ENCODE measurements at regions not wholly inside any gene's neighbourhood (a gene's known extent, or its start where the extent isn't known, plus 50 kb on each side); places are given as distances from the start of the nearest gene placed in this dataset.

DNA sequence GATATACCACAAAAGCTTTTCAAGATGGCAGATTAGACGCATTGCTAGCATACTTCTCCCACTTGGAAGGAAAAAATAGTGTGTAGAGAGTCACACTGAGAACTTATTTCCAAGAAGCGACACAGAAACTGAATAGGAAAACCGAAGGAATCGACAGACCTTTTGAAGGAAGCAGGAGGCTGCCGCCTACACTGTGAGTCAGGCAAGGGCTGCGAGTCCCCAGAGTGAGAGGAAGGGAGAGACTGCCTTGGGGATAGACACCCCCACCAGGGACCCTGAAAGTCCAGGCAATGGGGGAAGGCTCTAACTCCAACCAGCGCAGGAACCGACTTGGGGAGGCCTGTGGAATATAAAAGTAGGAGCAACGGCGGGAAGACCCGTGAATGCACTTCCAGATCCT lies 53.7 kb upstream of the SIRPG start (continued):
- TF ChIP-seq, protein P1, sequence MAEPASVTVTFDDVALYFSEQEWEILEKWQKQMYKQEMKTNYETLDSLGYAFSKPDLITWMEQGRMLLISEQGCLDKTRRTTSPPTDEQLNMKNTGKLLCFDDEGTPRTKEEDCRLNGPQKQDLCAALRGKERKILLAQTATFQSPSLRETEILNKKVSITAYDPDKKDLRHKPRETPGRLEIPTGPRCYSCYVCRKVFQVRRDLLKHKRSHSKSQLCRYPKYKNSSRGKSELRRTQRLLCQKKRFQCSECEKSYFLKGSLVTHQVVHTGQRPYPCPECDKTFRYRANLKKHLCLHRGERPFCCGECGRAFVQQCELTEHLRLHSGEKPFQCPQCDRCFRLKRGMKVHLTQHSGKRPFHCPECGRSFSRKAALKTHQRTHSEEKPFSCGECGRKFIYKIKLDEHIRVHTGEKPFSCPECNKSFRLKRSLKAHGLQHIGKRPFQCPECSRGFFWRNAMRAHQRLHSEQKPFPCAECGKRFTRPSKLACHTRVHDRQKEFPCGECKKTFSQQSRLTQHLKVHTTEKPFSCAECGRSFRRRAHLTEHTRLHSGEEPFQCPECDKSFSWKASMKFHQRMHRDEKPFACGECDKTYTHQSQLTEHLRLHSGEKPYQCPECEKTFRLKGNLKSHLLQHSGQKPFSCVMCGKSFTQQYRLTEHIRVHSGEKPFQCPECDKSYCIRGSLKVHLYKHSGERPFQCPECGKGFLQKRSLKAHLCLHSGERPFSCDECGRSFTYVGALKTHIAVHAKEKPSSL (CRISPR knock-in tag; conservative IDR thresholded peaks at IDR 0.05): no peak
- no peak for TF ChIP-seq ZNF263 (CRISPR knock-in tag; IDR thresholded peaks at IDR 0.05; ENCODE audit: low read depth)

DNA sequence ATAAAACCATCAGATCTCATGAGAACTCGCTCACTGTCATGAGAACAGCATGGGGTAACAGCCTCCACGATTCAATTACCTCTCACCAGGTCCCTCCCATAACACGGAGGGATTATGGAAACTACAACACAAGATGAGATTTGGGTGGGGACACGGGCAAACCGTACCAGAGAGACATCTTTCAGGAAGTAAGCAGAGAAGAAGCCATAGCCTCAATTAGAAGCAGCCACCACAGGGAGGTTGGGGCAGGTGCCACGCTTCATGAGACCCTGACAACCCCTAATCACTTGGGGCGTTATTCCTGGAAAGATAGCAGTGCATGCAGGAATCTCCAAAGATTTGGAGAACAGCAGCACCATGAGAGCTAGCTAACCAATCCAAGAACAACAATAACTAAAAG lies 52.9 kb upstream of the SIRPG start:
- DNase-seq (ENCODE audit: low spot score) (no peak), ATAC-seq (no peak)
- no peak for TF ChIP-seq ZNF121 (CRISPR knock-in tag; IDR thresholded peaks at IDR 0.05)
- TF ChIP-seq, protein P2, sequence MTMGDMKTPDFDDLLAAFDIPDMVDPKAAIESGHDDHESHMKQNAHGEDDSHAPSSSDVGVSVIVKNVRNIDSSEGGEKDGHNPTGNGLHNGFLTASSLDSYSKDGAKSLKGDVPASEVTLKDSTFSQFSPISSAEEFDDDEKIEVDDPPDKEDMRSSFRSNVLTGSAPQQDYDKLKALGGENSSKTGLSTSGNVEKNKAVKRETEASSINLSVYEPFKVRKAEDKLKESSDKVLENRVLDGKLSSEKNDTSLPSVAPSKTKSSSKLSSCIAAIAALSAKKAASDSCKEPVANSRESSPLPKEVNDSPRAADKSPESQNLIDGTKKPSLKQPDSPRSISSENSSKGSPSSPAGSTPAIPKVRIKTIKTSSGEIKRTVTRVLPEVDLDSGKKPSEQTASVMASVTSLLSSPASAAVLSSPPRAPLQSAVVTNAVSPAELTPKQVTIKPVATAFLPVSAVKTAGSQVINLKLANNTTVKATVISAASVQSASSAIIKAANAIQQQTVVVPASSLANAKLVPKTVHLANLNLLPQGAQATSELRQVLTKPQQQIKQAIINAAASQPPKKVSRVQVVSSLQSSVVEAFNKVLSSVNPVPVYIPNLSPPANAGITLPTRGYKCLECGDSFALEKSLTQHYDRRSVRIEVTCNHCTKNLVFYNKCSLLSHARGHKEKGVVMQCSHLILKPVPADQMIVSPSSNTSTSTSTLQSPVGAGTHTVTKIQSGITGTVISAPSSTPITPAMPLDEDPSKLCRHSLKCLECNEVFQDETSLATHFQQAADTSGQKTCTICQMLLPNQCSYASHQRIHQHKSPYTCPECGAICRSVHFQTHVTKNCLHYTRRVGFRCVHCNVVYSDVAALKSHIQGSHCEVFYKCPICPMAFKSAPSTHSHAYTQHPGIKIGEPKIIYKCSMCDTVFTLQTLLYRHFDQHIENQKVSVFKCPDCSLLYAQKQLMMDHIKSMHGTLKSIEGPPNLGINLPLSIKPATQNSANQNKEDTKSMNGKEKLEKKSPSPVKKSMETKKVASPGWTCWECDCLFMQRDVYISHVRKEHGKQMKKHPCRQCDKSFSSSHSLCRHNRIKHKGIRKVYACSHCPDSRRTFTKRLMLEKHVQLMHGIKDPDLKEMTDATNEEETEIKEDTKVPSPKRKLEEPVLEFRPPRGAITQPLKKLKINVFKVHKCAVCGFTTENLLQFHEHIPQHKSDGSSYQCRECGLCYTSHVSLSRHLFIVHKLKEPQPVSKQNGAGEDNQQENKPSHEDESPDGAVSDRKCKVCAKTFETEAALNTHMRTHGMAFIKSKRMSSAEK (CRISPR knock-in tag; IDR thresholded peaks at IDR 0.05; ENCODE audit: borderline replicate concordance): no peak
- no peaks in the 10 kb centered on the region for H3K9me3 Mint-ChIP-seq
- H3K27ac Mint-ChIP-seq: no peak overlapping the region
- H3K27me3 Mint-ChIP-seq (ENCODE audit: low read depth): peaks cover 73% of the 10 kb centered on the region
- no peaks in the 10 kb centered on the region for H3K36me3 Mint-ChIP-seq
- no peak overlapping the region for H3K4me3 Mint-ChIP-seq
- ChIA-PET CTCF (no interaction called here), POLR2A (no interaction called here)
- H3K4me1 Mint-ChIP-seq: no peaks in the 10 kb centered on the region

DNA sequence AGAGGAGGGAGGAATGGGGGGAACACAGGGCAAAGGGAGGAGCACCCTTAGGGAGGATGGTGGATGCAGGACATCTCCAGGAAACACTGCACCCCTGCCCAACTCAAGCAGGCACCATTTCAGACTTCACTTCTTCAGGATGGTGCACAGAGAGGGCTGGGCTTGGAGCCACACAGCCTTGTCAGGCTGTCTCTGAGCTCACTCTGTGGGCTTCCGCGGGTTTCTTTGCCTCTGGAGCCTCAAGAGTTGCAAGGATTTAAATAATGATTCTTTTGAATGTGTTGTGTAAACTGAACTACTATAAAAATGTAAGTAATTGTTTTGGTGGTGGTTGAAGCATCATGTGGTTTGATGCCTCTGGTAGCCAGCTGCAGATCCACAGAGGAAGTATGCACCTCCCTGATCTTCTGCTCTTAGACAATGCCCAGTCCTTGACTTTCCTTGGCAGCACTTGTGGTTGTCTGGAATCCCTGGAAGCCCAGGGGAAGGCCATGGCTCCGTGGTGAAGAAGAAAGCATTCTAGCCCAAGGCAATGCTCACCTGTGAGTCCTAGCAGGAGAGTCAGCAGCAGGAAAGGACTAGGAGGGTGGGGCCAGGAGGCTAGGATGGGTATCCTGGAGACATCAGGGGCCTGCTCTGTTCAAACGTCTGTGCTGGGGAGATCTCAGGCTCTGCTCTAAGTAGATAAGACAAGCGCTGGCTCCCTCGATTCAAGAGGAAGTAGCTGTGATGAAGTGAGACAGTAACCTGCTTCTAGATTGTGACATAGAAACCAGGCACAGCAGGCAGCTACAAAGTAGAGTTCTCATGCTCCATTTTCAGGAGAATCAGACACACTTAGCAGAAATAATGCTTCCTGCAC lies 50.2 kb upstream of the SIRPG start:
- Mint-ChIP-seq H3K4me3 (no peak overlapping the region), H3K27ac (no peak overlapping the region), H3K27me3 (ENCODE audit: low read depth) (peaks cover 72% of the 10 kb centered on the region), H3K9me3 (no peaks in the 10 kb centered on the region), H3K4me1 (no peaks in the 10 kb centered on the region), H3K36me3 (no peaks in the 10 kb centered on the region)
- no peak for DNase-seq (ENCODE audit: low spot score)
- TF ChIP-seq ZNF121 (CRISPR knock-in tag; IDR thresholded peaks at IDR 0.05) (no peak), ATF1 (CRISPR knock-in tag; IDR thresholded peaks at IDR 0.05) (no peak), ETV6 (CRISPR knock-in tag; IDR thresholded peaks at IDR 0.05) (no peak)
- TF ChIP-seq, protein P3, sequence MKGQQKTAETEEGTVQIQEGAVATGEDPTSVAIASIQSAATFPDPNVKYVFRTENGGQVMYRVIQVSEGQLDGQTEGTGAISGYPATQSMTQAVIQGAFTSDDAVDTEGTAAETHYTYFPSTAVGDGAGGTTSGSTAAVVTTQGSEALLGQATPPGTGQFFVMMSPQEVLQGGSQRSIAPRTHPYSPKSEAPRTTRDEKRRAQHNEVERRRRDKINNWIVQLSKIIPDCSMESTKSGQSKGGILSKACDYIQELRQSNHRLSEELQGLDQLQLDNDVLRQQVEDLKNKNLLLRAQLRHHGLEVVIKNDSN (CRISPR knock-in tag; IDR thresholded peaks at IDR 0.05): no peak
- POLR2A ChIA-PET: no interaction called here
- CTCF ChIA-PET: interaction anchor here (1.0 kb wide), 1 partner anchor 69 kb away, joined by 3 read pairs; no protein-coding TSS in a partner anchor
- no peak for ATAC-seq

Data from WTC11 (cell line).